ENCODE measurements at regions not wholly inside any gene's neighbourhood (a gene's known extent, or its start where the extent isn't known, plus 50 kb on each side); places are given as distances from the start of the nearest gene placed in this dataset.
"Not testable (repeated sequence)": the region's sequence is repeated elsewhere in the genome, so short reads cannot be mapped to it uniquely, and the experiment has no call there.

- ChIA-PET CTCF (no interaction called here), POLR2A (no interaction called here)
- in situ Hi-C loops (cut with HindIII; ENCODE audit: low pct_unique_long_range_greater_than_20kb, low sequenced_read_pairs) (no loop called here), intact Hi-C loops (cut with micrococcal nuclease; ENCODE audit: unreplicated experiment) (no loop called here)
- no peak for DNase-seq (ENCODE audit: low read depth, low spot score)
- BruUV-seq (replicated peaks): no TSS peak
- H3K27ac ChIP-seq (ENCODE audit: low read length): no peak overlapping the region
- H3K36me3 ChIP-seq (ENCODE audit: control insufficient read depth, insufficient read depth, low read length): no peaks in the 10 kb centered on the region
- no peaks in the 10 kb centered on the region for H3K9me3 ChIP-seq (ENCODE audit: control insufficient read depth, insufficient read depth, low read depth, low read length)
- no peak for ATAC-seq
- TF ChIP-seq REST (IDR thresholded peaks at IDR 0.05; ENCODE audit: insufficient read depth in 1 of 2, low read depth in 2 of 2, low read length in 1 of 2): no peak
- no peak for TF ChIP-seq SIN3A (IDR thresholded peaks at IDR 0.05; ENCODE audit: borderline replicate concordance, insufficient read depth, low read depth, low read length)
- TF ChIP-seq TCF7L2 (IDR thresholded peaks at IDR 0.05; ENCODE audit: low read depth, low read length): no peak
- no peak for TF ChIP-seq CTCF (IDR thresholded peaks at IDR 0.05)
- TF ChIP-seq POLR2AphosphoS5 (IDR thresholded peaks at IDR 0.05; ENCODE audit: low read depth, low read length): no peak
- no peaks in the 10 kb centered on the region for H3K27me3 ChIP-seq (ENCODE audit: control insufficient read depth, insufficient read depth, low read length)
- H3K4me1 ChIP-seq (ENCODE audit: control insufficient read depth, insufficient read depth, low read length): no peaks in the 10 kb centered on the region
- no peak overlapping the region for H3K4me3 ChIP-seq (ENCODE audit: low read depth in 2 of 2, low read length in 2 of 2)
Observed at GRCh38 chr12:58117667-58118066, 176.3 kb downstream of the ATP23 start.

GRCh38 chr12:58125761-58126160 is 184.4 kb downstream of the ATP23 start:
- ATAC-seq; BruUV-seq (replicated peaks); H3K27me3 ChIP-seq (ENCODE audit: control insufficient read depth, insufficient read depth, low read length); intact Hi-C loops (cut with micrococcal nuclease; ENCODE audit: unreplicated experiment); H3K4me1 ChIP-seq (ENCODE audit: control insufficient read depth, insufficient read depth, low read length); H3K36me3 ChIP-seq (ENCODE audit: control insufficient read depth, insufficient read depth, low read length); in situ Hi-C loops (cut with HindIII; ENCODE audit: low pct_unique_long_range_greater_than_20kb, low sequenced_read_pairs); H3K27ac ChIP-seq (ENCODE audit: low read length); H3K9me3 ChIP-seq (ENCODE audit: control insufficient read depth, insufficient read depth, low read depth, low read length); DNase-seq (ENCODE audit: low read depth, low spot score); H3K4me3 ChIP-seq (ENCODE audit: low read depth in 2 of 2, low read length in 2 of 2); CTCF ChIA-PET: not testable (repeated sequence)
- POLR2A ChIA-PET: interaction anchor here (0.7 kb wide), 1 partner anchor 730 kb away, joined by 4 read pairs; no protein-coding TSS in a partner anchor

GRCh38 chr12:58131986-58132755 is 190.8 kb downstream of the ATP23 start:
- in situ Hi-C loops (cut with HindIII; ENCODE audit: low pct_unique_long_range_greater_than_20kb, low sequenced_read_pairs) (no loop called here), intact Hi-C loops (cut with micrococcal nuclease; ENCODE audit: unreplicated experiment) (no loop called here)
- POLR2A ChIA-PET: no interaction called here
- DNase-seq (ENCODE audit: low read depth, low spot score) (no peak), ATAC-seq (no peak)
- no peaks in the 10 kb centered on the region for H3K36me3 ChIP-seq (ENCODE audit: control insufficient read depth, insufficient read depth, low read length)
- no TSS peak for BruUV-seq (replicated peaks)
- no peak overlapping the region for H3K4me3 ChIP-seq (ENCODE audit: low read depth in 2 of 2, low read length in 2 of 2)
- no peaks in the 10 kb centered on the region for H3K9me3 ChIP-seq (ENCODE audit: control insufficient read depth, insufficient read depth, low read depth, low read length)
- no peaks in the 10 kb centered on the region for H3K4me1 ChIP-seq (ENCODE audit: control insufficient read depth, insufficient read depth, low read length)
- H3K27ac ChIP-seq (ENCODE audit: low read length): no peak overlapping the region
- no peak for TF ChIP-seq CTCF (IDR thresholded peaks at IDR 0.05)
- no peak for TF ChIP-seq TCF7L2 (IDR thresholded peaks at IDR 0.05; ENCODE audit: low read depth, low read length)
- no peak for TF ChIP-seq POLR2AphosphoS5 (IDR thresholded peaks at IDR 0.05; ENCODE audit: low read depth, low read length)
- TF ChIP-seq SIN3A (IDR thresholded peaks at IDR 0.05; ENCODE audit: borderline replicate concordance, insufficient read depth, low read depth, low read length): no peak
- no peak for TF ChIP-seq REST (IDR thresholded peaks at IDR 0.05; ENCODE audit: insufficient read depth in 1 of 2, low read depth in 2 of 2, low read length in 1 of 2)
- H3K27me3 ChIP-seq (ENCODE audit: control insufficient read depth, insufficient read depth, low read length): no peaks in the 10 kb centered on the region
- CTCF ChIA-PET: no interaction called here

Data from Panc1 (cell line).